HG03159 (cell line): ENCODE measurements at regions not wholly inside any gene's neighbourhood (a gene's known extent, or its start where the extent isn't known, plus 50 kb on each side); places are given as distances from the start of the nearest gene placed in this dataset.
"Not testable (repeated sequence)": the region's sequence is repeated elsewhere in the genome, so short reads cannot be mapped to it uniquely, and the experiment has no call there.

Experiments
- ATAC-seq: cut with Tn5 transposase; IDR thresholded peaks from one replicate; pipeline ENCODE4 v1.9.1; 2021; ENCODE audit warnings: mild to moderate bottlenecking, moderate library complexity; ENCODE audit not compliant: unreplicated experiment

DNA sequence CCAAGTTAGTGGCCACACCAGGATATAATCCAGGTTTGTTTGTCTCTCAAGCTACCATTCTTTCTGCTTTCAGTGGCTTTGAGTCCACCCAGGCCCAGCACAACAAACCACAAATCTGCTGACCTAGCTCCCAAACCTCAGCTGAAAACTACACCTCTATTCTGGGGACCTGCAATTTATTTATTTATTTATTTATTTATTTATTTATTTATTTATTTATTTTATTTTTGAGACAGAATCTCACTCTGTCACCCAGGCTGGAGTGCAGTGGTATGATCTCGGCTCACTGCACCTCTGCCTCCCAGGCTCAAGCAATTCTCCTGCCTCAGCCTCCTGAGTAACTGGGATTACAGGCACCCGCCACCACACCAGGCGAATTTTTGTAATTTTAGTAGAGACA is 229.9 kb upstream of the BTG1 start:
- not testable (repeated sequence) for ATAC-seq

DNA sequence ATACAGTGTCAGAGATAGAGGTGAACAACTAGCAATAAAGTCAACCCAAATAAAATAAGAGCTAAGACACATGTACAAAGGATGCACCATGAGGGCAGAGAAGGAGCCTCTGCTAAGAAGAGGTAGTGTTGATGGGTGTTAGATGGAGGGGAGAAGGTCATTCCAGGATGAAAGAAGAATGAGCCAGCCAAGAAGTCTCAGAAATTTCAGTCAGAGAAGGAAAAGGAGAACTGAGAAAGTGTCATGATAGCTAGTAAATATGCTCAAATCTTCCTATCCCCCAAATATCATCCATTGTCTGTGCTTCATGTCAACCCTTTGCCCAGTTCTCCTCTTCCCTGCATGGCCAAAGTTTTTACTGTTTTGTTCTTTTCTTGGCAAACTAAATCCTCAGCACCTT is 225.2 kb upstream of the BTG1 start:
- ATAC-seq: no peak

DNA sequence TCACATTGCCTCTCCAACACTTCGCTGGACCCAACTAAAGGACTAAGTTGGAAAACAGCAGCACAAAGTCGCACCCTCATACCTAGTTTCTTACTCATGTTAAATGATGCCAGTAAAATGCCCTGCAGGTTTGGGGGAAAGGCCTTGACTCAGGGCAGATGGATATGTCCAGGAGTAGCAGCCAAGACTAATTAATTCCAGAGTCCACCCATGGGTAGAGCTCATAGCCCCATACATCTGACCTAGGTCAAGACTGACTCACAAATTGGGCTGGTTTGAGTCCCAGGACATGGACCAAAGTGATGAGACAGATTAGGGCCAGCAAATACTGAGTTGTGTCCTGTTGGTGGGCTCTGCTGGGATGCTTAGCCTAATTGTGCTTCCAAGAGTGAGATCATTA is 224.0 kb upstream of the BTG1 start:
- no peak for ATAC-seq

DNA sequence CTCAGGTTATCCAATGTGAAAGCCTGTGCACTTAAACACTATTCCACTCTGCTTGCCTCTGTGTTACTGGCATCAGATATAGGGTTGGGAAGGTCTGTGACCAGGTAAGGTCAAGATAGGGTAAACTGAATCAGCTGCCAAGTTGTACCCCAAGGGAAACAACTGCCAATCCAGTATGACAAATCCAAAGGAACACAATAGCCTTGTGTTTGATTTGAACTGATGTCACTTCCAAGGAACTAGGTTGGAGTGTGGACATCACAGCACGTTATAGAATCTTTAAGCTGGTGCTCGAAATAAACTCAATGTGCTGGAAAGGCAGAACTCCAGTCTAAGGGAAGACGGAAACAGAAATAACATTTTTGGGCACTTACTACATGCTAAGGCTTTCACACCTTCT is 223.4 kb upstream of the BTG1 start:
- ATAC-seq: no peak

DNA sequence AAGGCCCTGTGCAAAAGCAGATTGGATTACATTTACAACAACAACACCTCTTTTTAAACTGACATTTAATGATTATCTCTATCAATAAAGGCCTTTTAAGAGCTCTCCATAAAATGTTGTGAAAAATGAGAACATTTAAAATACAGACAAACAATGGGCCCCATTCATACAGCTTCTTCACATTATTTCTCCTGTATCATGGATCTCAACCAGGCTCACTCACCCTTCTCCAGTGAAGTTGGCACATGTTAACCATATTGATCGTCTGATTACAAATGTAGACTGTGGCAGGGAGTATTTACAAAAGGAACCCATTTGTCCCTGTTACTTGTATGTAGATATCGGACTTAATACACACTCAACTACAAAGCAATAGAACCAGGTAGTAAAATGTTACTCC is 220.2 kb upstream of the BTG1 start:
- no peak for ATAC-seq

DNA sequence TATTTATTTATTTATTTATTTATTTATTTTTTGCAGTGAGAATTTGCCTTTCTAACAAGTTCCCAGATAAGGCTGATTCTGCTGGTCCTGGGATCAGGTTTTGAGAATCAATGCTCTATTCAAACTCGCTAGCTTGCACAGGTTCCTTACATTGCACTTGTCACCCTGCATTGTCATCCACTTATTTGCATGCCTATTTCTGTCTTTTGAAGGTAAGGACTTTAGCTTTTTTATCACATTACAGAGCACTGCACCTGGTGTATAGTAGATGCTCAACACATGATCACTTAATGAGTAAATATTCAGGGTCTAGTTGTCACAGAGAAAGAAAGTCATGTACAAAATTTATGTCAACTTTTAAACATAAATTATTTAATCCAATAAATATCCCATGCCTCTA is 219.7 kb upstream of the BTG1 start:
- no peak for ATAC-seq

DNA sequence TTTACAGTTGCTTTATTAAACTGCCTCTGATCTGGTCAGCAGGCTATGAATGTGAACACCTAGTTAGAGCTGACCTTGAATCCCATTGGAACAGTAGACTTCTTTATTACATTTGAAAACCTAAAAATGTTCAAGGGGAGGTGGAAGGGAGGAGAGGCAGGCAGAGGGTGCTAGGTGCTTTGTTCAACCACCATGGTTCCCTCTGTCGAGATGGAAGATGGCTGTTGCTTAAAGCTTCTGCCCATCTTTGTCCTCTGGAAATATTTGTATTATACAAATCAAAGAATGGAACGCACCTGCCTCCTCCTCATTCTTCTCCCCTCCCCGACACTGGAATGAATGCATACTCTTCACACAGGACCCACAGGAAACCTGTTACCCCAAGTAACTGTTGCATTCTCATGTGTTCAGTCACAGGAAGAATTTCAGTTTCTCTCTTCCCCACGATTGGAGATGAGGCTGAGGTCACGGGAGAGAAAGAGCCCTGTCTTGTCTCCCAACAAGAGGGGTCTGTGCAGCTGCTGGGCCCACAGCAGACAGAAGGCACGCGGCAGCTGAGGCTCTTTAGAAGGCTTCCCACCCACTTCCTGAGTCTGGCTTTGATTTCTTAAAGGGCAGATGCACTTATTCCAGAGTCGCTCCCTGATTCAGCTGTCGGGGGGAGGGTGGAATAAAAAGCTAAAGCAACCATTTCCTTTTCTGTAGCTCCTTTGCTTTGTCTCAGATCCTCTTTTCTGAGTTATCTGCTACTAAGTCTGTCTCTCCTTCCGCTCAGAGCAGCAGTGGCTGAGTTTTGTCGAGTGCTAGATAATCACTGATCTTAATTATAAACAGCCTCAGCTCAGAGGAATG is 217.9 kb upstream of the BTG1 start:
- ATAC-seq: peak; percentile 69

DNA sequence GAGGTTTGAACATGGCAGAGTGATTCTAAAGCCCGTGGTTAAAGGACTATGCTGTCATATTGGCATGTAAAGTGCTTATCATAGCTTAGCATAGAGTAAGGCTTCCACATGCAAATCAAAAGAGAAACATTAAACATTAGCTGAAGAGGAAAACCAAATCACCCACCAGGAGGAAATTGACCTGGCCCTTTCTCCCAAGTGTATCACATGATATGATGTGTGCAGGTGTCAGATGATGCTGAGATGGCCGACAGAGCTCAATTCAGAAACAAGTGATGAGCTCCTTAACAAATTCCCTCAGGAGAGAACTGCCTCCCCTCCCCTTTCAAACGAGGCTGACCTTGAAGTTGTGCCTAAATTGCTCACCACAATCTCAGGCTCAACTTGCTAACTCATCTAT is 217.1 kb upstream of the BTG1 start:
- peak; percentile 33 for ATAC-seq

DNA sequence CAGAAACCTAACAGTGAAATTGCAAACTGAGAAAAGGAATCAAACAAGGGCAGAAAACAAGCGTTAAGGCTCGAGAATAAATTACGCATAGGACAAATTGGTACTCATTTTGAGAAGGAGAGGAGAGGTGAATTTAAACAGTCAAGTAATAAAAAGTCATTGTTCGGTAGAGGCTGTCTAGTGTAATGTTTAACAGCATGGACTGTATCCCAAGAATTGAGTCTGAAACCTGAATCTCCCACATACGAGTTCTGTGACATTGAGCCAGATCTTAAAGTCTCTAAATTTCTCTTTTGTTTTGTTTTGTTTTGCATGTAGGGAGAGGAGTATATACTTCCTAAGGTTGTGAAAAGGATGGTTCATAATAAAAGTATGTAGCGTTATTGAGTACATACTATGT is 216.5 kb upstream of the BTG1 start:
- ATAC-seq: no peak

DNA sequence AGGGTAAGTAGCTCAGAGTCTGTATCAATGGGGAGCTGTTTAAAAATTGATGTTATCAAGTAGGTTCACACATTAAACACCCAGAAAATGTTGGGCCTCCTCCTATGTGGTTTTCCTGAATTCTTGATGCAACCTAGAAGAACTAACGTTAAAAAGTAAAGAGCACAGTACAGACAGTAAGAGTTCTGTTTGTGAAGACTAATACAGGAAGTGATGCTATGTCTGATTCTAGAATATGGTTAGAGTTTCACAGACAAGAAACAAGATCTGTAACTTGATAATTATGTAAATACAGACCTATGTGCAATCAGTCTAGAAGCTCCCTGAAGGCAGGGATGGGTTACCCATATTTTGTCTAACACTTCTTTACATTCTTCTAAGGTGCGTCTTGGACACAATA is 214.9 kb upstream of the BTG1 start:
- no peak for ATAC-seq

DNA sequence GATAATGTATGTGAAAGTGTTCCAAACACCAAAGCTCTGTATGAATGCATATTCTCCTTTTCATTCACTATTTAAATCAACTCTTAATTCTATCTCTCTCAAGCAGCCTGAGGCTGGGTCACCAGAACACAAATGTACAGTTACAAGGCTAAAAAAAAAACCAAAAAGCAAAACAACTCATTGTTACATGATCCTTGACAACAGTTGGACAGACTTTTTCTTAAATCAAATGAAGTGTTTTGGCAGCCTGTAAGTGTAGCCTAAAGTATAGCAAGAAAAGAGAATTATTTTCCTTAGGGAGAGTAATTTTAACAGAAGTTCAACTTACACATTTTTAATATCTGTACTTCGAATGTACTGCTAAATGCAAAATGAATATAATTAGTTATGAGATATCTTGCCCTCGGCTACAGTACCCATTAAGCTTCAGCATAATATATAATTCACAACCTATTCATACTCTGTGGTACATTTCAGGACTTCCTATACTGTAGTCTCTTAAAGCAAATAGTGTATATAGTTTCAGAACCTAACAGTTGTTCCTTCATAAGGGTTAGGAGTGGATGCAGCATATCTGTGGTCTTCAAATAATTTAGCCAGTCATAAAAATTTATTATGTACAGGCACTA is 214.0 kb upstream of the BTG1 start:
- ATAC-seq: no peak

DNA sequence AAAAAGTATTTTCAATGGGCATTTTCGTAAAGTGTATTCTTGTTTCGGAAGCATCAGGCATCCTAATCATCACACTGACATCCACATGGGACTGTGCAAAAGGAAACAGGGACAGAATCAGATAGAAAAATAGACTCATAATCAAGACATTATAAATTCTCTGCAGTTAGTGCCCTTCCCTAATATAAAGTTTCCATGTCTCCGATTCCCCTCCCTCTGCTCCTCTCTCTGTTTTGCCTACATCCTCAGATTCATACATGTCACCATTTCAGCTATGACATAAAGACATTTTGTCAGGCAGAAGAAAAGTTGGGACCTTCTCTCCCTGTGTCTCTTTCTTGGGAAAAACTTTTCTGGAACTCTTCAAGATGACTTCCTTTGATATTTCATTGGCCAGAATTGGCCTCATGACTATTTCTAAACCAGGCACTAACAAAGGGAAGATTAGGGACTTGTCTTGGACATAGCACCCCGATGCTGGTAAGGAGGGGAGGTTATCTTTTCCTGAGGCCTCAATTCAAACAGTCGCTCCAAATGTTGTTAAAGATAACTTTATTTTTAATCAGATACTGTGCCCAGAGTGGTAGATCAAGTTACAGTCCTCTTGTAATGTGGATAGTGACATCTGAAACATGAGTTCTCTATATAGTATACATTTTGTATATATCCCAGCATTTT is 212.1 kb upstream of the BTG1 start:
- no peak for ATAC-seq

DNA sequence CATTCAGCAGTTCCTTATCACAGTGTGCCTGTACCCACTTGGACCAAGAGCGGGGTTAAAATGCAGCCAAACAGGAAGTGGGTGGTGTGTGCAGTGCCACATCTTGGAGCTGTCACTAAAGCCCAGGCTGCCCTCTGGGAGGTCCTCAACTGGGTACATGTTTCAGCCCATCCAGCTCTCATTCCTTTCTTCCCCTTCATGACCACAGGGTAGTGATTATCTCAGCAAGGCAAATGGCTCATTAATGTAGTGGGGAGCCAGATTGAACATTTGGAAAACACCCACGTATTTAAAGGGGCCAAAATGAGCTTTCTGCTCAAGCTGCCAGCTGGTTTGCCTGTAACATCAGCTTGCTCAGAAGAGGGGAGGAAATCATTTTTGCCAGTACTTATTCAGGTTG is 210.8 kb upstream of the BTG1 start:
- no peak for ATAC-seq

DNA sequence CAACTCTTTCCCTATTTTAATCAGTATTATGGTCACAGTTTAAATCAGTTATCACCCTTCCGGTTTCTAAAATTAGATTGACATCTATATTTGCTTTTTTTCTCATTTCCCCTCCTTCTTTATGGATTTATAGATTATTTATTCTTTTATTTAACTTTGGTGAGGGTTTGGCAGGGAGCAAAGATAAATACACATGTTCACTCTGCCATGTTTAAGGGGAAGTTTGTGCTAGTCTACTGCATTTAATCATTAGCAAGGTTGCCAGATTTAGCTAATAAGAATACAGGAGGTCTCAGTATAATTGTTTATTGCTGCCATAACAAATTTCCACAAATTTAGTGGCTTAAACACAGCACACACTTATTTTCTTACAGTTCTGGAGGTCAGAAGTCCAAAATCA is 204.0 kb upstream of the BTG1 start:
- ATAC-seq: no peak

DNA sequence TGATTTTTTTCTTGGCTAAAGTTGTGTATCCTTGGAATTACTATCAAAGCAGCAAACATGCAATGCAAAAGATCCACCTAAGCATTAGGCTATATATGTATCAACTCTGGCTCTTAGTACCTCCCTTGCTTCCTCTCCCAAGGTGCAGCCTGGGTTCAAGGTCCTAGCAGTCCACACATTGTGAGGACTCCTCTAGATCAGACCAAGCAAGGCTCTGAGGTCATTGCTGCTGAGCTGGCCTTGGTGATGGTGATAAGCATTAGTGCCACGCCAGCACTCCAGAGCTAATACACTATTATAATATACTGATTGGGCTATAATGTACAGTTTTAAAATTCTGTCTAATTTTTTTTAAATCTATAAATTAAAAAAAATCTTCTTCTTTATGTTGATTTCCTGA is 196.9 kb upstream of the BTG1 start:
- ATAC-seq: no peak

DNA sequence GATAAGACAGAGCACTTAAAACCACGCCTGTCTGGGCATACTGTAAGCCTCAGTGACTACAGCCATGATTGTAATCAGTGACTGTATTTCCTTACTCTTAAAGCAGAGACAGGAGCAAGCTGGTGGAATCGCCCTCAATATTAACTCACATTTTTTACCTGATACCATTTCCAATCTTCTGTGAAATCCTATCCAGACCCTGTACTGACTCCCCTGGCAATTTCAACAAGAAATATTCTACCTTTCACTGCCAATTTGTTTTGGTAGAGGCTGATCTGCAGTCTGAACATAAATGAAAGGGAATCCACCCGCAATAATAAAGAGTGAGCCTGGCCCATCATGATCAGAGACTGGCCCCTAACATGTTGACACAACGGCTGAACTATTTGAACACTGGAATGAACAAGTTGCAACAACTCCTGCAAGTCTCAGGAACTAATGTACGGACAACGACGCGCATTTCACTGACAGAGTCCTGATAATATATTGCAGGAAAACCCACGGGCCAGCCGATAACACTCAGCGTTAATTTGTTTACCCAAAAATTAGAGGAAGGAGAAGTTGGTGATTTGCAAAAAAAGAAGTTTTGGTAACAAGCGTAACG is 195.5 kb upstream of the BTG1 start:
- no peak for ATAC-seq

DNA sequence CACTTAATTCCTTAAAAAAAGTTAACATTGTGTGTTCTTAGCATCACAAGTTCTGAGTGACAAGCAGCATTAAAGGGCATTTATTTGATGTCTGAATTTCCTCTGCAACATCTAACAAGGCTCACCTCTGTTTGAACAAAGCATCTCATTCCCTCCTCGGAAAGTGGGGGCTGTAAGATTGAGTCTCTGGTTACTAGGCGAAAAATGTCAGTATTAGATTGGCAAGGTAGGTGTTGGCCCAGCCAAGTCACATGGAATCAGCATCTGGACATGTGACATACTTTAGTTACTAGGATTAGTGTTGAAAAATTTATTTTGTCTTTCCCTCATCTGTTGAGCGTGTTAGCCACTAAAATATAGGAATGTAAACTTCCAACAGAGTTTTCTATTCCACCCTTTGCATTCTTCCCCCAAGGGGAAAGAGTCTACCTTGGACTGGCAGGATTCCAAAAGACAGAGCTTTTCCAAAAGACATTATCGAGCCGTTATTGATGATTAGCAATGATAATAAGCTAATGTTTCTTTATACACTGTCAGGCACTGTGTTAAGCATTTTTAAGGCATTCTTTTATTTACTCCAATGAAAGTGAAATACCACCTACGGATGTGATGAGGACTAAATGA is 194.9 kb upstream of the BTG1 start:
- no peak for ATAC-seq

DNA sequence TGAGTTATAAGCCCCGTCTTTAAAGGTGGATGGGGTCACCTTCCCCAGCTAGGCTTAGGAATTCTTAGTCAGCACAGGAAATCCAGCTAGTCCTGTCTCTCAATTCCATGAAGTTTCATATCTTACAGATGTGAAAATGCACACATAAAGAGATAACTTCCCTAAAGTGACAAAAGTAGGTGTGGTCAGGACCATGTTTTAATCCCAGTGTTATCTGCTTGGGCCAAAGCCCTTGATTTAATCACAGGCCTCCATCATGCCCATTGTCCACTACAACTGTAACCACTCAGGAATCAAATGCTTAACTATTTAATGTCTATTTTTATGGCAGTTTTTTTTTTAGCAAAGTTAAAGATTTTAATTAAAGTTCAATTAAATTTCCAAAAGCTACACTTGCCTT is 194.4 kb upstream of the BTG1 start:
- no peak for ATAC-seq

DNA sequence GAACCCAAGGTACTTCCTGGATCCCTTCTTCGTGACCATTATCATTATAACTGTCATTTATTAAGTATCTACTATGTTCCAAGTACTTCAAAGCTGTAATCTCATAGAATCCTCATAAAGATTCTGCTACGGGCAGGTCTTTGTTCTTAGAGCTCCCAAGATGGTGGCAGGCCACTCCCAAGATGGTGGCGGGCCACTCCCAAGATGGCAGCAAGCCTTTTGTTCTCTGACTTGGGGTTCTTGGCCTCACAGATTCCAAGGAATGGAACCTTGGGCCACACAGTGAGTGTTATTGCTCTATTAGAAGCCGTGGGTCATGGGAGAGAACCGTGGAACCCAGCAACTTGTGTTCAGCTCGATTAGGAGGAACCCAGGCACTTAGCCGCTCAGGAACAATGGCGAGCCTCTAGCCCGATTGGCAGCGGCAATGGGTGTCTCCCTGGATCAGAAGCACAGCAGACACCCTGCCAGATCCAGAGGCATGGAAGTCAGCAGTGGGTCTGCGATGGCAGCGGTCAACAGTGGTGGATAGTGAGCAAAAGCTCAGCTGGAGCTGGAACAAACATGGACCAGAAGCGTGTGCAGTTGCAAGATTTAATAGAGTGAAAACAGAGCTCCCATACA is 193.7 kb upstream of the BTG1 start:
- ATAC-seq: no peak

DNA sequence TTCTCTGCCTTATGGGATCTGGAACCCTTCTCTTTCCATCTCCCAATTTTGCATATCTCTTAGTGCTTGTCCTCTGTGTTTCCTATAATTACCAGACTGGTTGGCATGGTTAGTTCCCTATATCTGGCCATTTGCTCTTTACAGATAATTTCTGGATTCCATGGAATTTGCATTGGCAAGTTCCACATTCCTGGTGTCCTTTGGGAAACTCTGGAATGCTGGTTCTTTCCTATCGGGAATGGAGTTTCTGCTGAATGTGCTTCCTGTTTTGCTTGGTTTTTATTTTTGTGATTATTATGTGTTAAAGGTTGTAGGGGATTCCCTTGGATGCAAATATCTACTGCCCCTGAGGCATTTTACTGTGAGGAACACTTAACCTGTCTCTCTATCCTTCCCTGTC is 193.0 kb upstream of the BTG1 start:
- ATAC-seq: no peak

DNA sequence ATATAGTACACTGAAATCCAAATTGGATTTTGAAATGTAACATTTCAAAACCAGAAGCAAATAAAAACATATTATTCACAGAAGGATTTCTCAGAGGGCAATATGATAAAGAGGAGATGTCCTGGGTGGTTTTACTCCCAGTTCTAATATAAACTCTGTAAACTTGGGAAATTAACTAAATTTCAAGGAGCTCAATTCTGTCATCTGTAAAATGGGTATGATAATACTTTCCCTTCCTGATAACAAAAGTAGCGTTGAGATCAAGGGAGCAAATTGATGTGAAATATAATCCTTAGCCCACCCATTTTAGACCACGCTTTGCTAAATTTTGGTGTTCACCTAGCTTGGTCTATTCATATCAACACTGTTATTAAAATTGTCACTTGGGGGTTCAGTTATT is 192.5 kb upstream of the BTG1 start:
- ATAC-seq: no peak
